Stimulated activated CD4-positive, alpha-beta T cell treated with anti-CD3 and anti-CD28 coated beads, Interleukin-4, amount 100 ng/mL, for 48 hours (primary cell): ENCODE measurements at regions not wholly inside any gene's neighbourhood (a gene's known extent, or its start where the extent isn't known, plus 50 kb on each side); places are given as distances from the start of the nearest gene placed in this dataset.
"Not testable (repeated sequence)": the region's sequence is repeated elsewhere in the genome, so short reads cannot be mapped to it uniquely, and the experiment has no call there.

Source experiments
- DNase-seq, 2 donors: peaks; one replicate each; pipeline ENCODE4 v3.0.0-alpha.2; 2020; ENCODE audit warnings: low read depth in 2 of 2

DNA sequence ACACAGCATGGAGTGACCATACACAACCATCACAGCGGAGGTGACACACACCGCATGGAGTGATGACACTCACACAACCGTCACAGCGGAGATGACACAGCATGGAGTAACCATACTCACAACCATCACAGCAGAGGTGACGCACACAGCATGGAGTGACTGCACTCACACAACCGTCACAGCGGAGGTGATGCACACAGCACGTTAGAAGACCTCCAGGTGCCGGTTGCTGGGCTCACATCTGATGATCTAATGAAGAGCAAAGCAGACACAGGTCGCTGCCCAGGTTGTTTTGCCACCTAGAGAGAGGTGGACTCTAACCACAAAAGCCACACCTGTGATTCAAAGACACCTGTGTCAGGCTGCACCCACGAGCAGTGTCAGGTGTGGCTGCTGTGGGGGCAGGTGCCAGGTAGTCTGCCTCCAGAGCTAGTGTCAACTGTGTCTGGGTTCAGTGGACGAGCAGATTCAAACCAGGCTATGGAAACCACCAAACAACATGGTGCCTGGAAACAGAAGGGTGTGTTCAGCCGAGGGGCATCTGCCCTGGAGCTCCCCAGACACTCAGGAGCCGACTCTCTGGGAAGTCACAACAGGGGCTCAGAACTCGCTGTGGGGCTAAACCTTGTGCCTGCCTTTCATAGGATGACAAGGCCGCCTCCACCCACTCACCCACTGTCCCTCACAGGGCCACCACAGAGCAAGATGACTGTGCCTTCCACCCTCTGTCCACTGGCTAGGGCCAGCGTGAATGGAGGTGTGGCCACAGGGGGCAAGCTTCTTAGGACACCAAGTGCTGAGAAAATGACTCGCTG lies 608.2 kb downstream of the TBC1D22A start:
- DNase-seq, result no peak

DNA sequence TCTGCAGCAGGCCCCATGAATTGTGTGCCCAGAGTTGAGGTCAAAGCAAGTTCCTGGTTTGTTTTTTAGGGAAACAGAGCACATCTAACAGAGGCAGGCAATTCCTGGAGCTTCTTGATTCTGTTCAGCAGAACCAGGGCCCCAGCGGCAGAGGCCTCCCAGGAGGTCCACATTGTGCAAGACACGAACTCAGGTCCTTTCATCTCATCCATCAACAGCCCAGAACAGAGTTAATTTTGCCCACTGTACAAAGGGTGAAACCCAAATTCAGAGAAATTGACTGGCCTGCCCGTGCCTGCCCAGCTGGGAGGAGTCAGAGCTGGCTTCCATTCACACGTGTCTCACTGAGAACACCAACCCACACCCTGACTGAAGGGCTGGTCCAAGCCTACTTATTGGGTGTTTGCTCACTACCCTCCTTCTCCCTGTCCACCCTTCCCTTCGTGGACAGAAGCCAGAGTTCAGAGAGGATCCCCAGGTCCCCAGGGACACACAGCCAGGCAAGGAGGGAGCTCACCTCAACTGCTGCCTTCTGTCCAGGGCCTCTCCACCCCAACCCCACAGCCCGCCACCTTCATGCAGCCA lies 607.1 kb downstream of the TBC1D22A start:
- DNase-seq, result no peak

DNA sequence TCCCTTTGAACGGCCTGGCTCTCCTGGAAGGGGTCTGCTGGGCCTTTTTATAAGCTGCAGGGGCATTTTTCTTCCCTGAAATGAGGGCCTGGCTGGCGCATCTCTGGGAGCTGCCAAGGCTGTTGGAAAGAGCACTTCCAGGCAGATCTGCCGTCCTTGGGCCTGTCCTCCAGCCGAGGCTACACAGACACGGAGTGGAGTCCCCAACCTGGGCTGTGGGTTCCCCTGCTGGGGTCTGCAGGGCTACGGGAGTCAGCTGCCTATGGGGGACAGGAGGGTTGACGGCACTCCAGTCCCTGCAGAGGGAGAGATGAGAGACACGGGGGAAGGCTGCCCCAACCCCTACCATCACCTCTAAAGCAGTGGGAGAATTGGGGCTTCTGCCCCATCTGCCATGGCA lies 606.6 kb downstream of the TBC1D22A start:
- no peak for DNase-seq

DNA sequence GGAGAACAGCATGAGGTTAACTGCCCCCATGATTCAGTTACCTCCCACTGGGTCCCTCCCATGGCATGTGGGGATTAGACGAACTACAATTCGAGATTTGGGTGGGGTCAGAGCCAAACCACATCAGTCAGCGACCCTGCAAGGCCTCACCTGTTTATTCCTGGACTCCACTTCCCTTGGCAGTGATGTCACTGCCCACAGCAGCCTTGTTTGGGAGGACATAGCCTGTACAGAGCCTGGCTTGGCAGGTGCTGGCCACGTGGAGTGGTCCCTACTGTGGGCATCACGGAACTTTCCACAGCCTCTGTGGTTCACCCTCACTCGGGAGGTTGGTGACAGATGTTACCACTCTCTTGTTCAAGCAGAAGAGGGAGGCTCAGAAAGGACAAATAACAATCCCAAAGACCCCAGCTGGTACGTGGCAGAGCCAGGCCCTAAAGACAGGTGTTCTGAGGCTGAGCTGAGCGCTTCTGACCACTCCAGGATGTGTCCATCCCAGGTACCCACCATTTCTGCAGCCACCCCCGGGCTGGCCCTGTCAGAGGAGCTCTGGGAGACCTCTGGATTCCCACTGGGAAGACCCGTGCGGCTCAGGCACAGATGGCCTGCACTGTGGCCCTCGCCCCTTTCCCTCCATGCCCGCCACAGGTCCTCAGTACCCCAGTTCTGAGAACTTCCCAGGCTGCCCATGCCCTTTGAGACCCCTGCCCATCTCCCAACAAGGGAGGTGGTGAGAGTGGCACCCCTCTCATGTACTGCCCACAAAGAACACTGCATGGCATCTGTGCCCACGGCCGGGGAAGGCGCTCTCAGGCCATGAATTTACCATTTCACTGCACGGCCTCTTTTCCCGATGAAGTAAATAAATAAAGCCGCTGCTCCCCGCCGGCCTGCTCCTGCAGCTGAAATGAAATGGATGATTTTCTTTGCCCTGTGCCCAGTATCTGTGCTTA lies 605.8 kb downstream of the TBC1D22A start:
- DNase-seq, result no peak

DNA sequence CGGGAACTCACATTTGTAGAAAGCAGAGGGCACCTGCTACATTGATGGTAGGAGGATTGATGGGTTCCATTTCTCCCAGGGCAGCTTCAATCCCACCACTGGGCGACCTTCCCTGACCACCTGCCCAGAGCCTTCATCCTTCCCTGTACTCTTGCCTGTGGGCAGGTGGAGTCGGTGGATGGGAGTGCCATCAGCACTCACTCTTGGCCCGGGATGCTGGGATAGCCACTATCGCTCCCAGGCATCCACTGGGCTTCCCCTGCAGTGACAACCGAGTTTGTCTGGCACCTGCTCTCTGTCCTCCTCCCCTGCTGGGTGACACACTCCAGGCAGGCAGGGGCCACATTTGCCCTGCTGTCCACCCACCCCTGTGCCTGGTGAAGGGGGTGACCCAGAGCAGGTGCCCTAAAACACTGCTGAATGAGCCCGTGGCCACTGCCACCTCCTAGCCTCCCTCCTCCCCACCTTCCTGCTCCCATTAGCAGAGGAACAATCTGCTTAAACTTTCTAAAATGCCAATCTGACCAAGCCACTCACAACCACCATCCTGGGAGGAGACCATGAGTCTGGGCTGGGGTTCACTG lies 604.7 kb downstream of the TBC1D22A start:
- no peak for DNase-seq

DNA sequence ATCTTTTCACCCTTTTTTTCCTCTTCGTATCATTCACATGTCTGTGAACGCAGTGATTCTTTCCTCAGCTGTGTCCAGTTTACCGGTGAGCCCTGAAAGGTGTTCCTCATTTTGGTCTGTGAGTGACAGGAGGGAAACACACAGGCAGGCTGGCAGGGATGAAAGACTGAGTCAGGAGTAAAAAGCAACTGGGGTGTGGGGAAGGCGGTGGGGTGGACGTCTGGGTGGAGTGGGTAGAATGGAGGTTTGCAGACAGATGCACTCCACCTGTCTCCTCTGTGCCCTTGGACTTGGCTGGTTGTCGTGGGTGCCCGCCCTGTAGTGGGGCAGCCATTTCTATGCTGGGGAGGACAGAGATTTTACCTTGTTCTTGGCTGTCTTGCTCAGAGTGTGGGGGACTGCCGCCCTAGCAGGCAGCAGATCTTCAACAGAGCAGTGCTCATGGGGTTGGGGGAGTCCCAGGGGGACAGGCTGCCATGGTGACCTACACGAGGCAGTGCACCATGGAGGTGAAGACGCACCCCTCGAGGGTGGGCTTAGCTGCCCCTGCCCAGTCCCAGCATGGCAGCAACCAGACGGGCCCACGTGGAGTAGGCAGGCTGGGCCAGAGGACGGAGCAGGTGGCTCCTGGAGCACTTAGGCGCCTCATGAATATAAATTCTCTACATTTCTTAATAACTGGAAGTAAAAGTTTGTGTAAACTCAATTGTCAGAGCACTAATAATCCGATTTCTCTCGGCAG lies 603.7 kb downstream of the TBC1D22A start:
- no peak for DNase-seq

DNA sequence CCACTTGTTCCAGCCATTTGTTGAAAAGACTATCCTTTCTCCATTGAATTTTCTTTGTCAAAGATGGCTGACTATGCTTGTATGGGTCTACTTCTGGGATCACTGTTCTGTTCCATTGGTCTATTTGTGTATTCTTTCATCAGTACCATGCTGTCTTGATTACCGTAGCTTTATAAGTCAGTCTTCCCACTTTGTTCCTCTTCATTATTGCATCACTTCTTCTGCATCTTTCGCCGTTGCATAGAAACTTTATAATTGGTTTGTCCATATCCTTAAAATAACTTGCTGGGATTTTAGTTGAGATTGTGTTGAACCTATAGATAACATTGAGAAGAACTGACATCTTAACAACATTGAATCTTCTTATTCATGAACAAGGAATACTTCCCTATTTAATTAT lies 598.8 kb downstream of the TBC1D22A start:
- no peak for DNase-seq

DNA sequence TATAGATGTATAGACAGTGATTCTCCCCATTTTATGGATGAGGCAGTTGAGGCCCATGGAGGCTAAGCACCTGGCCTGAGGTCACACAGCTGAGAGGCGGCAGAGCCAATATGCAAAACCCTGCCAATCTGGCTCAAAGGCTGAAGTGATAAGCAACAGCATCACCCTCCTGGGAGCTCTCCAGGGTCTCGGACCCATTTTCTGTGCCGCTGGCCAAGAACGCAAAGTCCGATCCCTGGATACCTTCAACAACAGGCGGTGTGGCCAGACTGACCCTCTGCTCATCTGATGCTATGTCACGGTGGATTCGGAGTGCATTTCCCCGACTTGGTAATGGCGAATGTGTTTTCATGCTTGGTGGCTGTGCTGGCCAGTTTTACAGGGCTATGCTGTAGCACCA lies 595.0 kb downstream of the TBC1D22A start:
- DNase-seq, result no peak

DNA sequence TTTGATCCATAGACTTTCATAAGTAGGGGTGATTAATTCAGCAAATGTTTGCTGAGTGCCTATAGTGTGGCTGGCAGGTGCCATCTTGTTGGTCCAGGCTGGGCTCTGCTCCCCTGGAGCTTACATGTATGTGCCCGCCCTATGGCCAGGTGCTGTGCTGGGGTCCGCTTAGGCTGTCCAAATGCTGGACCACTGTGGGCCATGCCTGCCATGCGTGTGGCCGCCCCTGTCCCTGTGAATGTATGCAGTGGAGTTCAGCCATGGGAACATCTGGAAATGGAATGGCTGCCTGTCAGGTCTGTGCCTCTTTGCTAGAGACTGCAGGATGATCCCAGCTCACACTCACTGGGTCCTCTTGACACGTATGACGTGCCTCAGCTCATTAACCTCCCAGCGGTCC lies 594.6 kb downstream of the TBC1D22A start:
- no peak for DNase-seq

DNA sequence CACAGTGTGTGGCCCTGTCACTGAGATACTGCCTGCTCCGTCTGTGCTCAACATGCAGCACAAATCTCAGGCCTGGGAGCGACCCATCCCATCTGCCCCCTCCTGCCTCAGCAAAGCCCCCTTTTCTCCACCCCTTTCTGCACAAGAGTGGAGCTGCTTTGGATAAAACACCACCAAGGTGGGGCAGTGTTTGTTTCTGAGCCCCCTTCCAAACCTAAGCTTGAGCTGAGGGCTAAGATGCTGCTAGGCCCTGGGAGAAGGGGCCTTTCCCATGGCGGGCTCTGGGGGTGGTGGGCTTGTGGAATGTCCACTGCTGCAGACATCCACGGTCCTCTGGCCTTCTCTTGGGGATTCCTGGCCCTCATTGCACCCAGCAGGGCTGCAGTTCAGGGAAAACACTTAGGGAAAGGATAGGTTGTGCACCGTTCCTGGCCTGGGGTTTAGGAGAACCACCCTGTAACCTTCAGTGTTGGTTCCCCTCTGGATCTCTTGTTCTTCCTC lies 594.1 kb downstream of the TBC1D22A start:
- no peak for DNase-seq

DNA sequence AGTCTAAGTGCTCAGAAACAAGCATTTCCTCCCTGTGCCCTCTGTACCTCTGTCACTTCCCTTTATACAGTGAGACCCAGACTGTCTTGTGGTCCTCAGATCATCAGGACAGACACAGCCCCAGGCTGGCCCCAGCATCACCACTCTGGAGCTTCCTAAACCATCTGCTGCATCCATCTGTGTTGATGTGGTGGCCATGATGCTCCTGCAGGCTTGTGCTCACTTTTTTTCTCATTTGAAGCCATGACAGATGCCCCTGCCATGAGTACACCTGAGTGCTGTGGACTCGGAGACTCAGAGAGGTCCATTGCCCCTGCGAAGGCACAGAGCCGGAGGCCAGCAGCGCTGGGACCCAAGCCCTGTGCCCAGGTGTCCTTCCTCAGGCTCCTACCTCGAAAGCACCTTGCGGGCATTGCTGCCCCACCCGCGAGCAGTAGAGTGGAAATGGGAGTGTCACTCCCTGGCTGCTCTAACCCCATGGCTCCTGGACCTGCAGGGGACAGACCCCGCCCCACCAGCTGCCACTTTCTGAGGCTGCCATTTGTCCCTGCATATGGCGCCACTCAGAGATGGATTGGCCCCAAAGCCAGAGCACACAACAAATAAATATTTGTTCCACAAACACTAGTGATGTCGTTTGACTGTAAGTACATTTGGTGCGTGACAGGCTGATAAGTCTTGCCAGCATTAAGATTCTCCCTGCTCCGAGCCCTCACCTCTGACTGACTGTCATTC lies 593.5 kb downstream of the TBC1D22A start:
- DNase-seq, result no peak

DNA sequence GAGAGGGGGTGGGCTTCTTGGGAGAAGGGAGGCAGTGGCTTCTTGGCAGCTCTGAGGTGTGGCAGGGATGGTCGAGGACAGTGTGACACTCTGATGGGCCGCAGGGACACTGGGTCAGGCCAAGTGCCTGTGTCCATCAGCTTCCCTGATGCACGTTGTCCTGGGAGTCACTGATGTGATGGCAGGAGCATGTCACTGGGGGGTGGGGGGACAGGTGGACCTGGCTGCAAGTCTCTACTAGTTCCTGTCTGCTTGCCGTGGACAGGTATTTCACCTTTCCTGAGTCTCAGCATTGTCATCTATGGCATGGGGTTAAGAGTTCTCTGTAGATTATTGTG lies 592.9 kb downstream of the TBC1D22A start:
- DNase-seq, result no peak

DNA sequence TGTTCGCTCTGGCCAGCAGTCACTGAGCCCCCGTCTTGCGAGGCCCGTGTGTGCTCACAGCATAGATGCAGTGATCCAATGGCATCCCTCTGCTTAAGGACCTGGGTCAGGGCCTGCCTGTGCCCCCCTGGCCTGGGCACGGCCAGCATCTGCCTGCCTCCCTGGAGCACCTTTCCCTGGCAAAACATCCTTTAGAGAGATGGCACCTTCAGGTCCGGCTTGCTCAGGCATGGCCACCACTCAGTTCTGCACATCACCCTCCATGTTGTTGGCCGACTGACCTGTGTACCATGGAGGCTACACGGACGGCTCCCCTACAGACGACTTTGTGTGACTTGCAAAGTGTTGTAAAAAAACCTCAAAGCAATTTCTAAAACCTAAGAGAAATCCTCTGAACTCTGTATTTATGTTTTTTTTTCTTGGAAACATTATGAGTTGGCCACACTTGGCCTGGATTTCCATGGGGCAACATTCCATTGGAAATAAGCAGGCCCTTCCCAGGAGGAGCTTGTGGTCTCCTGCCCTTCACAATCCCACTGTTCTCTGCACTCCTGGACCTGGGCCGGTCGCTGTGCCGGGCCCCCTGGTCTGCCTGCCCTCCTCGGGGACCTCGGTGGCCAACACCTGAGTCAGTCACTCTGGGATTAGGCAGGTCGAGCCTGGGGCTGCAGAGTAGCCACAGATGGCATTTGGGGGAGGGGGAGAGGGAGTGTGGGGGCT lies 592.4 kb downstream of the TBC1D22A start:
- DNase-seq, result no peak

DNA sequence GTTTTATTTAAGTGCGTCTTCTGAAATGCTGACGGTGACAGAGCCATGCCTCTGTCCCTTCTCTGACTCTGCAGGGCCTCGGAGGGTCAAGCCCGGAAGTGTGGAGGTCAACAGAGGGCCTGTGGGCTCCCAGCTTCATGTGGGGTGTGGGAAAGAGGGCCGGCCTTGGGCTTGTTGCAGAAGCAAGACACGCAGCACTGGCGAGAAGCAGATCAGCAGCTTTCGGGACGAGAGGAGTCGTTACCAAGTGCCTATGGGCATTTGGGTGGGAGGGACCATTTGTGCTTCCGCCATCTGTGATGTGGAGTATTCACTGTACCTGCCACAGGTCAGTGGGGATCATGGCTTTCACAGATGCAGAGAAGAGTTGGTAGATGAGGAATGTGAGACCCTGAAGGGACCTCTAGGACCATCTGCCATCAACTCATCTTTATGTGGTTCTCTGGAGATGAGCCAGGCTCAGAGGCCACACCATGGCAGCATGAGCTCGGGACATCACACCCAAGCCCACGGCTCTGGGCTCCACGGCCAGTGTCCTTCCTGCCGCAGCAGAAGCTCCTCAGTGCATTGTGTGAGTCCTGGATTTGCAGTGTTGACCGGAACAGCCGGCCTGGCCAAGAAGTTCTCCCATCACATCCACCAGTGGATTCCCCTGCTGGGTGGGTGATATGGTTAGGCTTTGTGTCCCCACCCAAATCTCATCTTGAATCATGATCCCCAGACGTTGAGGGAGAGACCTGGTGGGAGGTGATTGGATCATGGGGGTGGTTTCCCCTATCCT lies 590.7 kb downstream of the TBC1D22A start:
- no peak for DNase-seq

DNA sequence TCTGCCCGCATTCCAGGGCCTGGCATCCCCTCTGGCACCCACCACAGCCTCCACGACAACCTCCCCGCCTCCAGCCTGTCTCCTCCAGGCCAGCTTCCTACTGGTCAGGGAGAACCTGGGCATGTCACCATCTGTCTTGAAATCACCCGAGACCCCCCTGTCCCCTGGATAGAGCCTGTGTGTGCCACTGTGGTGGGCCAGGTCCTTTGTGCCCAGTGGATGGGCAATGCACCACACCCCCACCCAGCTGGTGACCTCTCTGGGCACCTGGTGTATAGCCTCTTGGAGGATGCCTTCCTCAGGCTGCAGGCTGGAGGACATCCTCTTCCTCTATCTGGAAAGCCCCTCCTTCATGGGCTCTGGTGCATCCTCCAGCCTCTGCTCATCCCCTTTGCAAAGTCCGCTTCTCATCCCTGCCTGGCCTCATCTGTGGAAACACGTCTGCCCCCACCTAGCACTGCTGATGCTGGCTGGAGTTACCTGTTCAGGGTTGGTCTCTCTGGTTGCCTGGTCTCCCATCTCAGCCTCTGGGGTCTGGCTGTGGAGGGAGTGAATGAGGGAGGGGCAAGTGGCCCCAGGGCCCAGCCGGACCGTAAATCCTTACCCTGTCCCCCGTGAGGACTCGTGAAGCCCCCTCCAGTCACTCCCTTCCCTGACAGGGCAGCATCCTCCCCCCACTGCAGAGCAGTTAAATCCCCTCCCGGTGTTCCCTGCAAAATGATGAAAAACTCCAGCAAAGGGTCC lies 589.6 kb downstream of the TBC1D22A start:
- no peak for DNase-seq

DNA sequence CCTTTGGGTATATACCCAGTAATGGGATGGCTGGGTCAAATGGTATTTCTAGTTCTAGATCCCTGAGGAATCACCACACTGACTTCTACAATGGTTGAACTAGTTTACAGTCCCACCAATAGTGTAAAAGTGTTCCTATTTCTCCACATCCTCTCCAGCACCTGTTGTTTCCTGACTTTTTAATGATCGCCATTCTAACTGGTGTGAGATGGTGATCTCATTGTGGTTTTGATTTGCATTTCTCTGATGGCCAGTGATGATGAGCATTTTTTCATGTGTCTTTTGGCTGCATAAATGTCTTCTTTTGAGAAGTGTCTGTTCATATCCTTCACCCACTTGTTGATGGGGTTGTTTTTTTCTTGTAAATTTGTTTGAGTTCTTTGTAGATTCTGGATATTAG lies 583.8 kb downstream of the TBC1D22A start:
- not testable (repeated sequence) for DNase-seq

DNA sequence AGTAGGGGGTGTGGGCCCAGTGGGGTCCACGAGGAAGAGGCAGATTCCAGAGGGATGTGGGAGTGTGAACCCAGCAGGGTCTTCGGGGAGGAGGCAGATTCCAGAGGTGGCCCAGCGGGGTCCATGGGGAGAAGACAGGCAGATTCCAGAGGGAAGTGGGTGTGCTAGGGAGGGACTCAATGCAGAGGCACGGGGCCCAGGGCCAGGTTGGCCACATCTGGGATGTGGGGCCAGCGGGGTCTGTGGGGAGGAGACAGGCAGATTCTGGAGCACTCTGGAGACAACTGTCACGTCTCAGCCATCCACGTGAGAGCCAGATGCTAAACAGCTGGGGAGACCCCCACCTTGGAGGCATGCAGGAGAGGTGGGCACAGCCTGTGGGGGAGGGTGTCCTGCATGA lies 582.6 kb downstream of the TBC1D22A start:
- DNase-seq, result no peak

DNA sequence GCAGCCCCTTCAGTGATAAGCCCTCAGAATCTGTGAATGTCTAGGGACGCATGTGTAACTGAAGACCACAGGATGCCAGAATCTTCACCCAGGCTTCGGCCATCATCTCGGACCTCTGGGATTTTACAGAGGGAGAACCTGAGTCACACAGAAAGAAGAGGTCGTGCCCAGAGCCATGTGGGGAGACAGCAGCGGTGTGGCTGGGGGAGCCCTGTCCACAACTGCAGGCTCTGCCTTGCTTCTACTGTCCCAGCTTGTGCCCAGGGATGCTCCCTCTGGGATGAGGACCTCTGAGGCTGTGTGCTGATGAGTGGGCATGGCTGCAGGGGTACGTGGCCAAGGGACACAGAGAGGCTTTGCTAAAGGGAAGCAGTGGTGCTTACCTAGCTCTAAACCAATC lies 582.0 kb downstream of the TBC1D22A start:
- no peak for DNase-seq
